8988T (cell line): ENCODE measurements at regions not wholly inside any gene's neighbourhood (a gene's known extent, or its start where the extent isn't known, plus 50 kb on each side); places are given as distances from the start of the nearest gene placed in this dataset.
"Not testable (repeated sequence)": the region's sequence is repeated elsewhere in the genome, so short reads cannot be mapped to it uniquely, and the experiment has no call there.

Experiments
- DNase-seq: peaks from one replicate; pipeline ENCODE4 v3.0.0; 2011

DNA sequence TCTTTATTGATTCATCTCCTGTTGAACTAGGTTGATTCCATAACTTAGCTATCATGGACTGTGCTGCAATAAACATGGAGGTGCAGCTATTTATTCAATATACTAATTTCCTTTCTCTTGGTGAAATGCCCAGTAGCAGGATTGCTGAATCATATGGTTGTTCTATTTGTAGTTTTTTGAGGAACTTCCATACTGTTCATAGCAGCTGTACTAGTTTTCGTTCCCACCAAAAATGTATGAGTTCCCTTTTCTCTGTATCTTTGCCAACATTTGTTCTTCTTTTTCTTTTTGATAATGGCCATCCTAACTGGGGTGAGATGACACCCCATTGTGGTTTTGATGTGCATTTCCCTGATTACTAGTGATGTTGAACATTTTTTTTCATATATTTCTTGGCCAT is 87.2 kb upstream of the NAV2 start:
- no peak for DNase-seq

DNA sequence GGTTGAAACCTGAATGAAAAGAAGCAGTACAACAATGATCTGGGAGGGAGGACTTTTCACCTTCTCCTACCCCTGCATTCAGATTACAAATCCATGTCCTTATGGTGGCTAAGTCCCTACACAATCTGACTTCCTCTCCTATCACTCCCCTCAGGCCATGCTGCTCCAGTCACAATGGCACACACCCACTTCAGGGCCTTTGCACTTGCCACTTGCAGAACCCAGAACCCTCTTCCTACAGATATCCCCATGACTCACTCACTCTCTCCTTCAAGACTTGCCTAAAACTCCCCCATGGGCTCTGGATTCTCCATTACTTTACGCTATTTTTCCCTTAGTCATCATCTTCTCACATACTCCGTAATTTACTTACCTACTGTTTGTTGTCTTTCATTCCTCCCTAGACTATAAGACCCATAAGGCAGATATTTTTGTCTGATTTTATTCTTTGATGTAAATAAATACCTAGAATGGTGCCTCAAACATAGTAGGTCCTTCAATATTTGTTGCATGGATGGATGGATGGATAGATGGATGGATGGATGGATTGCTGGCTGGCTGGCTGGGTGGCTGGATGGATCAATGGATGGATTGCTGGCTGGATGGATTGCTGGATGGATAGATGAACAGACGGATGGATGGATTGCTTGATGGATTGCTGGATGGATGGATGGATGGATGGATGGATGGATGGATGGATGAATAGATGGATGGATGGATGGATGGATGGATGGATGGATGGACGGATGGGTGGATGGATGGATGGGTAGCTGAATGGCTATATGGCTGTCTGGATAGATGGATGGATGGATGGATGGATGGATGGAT is 94.7 kb upstream of the NAV2 start:
- DNase-seq: no peak

DNA sequence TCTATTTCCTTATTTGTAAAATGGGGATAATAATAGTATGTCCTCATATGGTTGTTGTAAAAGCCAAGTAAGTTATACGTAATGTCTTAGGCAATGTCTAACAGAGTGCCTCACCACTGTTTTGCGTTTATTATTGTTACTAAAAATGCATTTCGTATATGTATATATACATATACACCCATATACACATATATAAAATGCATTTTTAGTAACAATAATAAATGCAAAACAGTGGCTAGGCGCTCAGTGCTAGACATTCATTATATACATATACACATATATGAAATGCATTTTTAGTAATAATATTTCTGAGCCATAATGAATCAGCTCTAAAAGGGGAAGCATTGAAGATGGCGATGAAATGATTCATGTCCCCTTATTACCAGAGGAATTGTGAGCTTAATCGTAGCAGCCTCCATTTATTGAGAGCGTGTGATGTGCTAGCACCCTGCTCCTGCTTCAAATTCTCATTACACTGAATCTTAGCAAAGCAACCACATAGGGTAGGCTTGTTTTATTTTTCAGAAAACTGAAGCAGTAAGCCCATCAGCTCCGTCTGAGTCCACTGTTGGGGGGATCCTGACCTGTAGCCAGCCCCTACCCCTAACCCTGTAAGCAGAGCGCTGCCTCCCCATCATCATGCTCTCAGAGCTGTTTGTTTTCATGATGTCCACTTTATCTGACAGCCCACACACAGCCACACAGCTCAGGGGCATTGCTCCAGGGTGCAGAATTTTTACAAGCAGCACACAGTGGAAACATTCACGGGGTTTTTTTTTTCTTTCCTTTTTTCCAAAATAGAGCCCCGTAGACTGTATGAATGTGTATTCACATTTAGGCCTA is 97.1 kb upstream of the NAV2 start:
- DNase-seq: no peak

DNA sequence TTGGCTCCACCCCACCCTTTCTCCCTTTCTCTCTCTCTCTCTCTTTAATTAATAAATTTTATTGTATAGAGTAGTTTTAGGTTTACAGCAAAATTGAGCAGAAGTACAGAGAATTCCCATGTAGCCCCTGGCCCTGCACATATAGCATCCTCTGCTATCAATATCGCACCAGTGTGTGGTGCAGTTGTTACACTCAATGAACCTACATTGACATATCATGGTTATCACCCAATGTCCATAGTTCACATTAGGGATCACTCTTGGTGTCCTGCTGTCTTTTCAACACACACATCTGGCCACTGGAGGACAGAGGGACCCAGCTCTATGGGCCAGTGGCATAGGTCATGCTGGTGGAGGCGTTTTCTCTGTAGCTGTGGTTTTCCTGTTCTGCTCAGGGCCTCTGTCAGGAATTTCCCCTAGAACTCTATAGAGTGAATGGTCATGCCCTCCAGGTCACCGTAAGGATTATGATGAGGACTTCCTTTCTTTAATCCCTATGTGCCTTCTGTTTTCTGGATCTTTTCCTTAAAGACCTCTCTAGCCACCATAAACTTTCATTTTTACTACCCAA is 98.2 kb upstream of the NAV2 start:
- no peak for DNase-seq

DNA sequence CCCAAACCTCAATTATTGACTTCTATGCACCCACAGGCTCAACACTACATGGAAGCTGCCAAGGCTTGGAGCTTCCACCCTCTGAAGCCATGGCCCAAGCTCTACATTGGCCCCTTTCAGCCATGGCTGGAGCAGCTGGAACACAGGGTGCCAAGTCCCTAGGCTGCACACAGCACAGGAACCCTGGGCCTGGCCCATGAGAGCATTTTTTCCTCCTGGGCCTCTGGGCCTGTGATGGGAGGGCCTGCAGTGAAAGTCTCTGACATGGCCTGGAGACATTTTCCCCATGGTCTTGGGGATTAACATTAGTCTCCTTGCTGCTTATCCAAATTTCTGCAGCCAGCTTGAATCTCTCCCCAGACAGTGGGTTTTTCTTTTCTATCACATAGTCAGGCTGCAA is 100.6 kb upstream of the NAV2 start:
- not testable (repeated sequence) for DNase-seq

DNA sequence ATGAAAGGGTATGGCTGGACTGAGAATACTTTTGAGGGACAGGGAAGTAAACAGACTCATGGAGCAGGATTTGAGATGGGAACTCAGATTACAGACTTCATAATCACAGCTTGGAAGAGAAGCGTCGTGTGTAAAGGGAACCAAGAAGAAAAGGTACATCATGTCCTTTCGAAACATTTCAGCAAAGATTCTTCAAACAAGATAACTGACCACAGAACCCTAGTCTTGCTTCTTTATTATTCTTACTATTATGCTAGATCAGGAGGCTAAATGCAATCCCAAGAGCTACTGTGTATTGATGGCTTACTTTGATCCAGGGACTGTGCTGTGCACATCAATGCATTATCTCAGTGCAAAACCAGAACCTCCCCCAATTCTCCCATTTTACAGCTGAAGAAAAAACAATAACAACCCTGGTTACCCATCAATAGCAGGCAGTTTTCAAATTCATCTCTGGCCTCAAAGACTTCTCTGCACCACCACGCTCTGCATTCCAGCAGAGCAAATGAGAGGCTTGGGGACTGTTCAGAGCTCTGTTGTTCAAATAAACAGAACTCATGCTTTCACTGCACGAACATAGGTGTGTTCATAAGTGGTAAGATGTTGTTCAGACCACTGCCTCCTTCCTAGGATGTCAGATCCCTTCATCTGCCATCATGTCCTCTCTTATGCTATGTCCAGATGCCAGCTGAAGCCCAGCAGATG is 104.8 kb upstream of the NAV2 start:
- DNase-seq: no peak

DNA sequence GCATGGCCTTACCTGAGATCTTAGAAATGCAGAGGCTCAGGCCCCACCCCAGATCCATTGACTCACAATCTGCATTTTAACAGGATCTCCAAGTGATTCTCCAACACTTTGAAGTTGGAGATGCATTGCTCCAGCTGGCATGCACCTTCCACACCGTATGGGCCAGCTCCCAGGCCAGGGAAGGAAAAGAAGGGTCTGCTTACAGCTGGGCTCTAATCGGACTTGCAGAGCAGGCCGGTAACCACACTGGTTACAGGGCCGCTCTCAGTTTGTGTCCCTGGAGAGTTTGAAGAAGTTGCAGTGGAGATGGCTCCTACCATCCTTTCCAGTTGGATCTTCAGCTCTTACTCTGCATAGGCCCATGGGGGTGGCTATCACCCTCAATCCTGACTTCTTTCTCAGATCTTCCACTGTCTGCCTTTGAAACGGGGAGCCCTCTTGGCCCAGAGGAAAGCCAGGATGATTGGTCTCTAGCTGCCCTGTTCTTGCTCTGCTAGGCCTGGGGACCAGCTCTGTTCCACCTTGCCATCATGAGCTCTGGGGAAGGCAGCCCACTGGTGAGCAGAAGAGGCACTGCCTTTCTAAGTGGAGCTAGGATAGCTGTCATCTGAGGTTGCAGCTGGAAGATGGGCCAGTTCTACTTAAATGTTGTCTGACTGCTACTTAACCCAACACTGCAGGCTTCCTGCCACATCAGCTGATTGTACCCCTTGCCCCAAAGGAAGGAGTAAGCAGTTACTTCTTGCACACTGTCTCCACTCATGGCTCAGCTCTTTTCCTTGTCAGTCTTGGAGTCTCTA is 105.6 kb upstream of the NAV2 start:
- no peak for DNase-seq

DNA sequence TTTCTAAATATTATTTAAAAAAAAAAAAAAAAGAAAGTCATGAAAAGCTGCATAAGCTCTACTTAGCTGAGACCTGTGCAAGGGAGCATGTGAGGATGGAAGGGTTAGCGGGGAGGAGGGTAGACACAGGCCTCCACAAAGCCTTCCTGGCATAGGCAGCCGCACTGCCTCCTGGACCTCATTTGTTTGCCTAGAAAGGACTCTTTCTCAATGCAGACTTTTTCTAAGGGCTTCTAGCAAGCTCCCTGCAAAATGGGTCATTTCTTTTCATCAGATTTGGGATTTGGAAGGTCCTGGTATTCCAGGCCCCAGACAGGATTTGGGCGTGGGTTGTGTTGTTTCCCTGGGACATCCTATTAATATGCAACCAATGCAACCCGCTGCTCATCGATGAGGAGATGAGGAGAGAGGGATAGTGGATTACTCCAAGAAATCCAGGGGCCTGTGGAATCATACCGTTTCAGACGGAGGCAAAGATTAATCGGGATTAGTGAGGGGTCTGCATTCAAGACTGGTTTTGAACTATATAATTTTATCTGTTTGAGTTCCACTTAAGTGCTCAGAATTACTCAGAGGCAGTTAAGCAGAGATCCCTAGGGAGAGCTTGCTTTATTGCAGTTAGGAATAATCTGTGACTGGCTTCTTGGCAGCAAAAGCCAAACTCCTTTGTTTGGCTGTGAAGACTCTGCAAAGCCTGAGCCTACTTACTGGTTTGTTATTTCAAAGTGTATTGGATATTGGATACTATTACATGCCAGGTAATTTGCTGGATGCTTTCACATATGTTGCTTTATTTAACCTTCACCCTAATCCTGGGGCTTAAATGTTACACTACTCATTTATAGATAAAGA is 106.9 kb upstream of the NAV2 start:
- no peak for DNase-seq

DNA sequence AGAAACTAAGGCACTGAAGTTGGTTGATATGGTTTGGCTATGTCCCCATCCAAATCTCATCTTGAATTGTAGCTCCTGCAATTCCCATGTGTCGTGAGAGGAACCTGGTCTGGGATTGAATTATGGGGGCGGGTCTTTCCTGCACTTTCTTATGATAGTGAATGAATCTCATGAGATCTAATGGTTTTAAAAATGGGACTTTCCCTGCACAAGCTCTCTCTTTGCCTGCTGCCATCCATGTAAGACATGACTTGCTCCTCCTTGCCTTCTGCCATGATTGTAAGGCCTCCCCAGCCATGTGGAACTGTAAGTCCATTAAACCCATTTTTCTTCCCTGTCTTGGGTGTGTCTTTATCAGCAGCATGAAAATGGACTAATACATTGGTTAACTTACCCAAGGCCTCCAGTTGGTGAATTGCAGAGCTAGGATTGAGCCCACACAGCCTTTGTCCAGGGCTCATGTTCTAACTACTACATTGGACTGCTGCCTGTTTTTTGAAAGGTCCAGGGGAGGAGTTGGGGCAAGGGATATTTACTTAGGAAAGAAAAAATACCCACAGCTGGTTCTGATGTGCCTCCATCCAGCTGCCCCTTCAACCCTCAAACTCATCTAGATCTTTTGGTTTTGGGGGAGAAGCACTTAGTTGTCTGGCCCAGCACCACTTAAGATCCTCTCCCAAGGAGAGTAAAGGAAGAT is 107.8 kb upstream of the NAV2 start:
- DNase-seq: no peak

DNA sequence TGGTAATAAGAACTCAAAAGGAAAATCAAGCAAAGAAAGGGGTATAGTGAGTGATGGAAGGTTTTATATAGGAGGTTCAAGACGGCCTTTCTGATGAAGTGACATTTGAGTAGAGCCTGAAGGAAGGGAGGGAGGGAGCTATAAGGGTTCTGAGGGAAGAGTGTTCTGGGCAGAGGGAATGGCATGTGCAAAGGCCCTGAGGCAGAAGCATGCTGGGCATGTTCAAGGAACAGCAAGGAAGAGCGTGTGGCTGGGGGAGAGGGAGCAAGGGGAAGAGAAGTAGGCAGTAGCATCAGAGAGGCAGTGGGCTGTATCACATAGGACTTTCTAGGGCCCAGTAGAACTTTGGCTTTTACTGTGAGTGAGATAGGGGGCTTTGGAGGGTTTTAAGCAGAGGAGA is 108.9 kb upstream of the NAV2 start:
- no peak for DNase-seq

DNA sequence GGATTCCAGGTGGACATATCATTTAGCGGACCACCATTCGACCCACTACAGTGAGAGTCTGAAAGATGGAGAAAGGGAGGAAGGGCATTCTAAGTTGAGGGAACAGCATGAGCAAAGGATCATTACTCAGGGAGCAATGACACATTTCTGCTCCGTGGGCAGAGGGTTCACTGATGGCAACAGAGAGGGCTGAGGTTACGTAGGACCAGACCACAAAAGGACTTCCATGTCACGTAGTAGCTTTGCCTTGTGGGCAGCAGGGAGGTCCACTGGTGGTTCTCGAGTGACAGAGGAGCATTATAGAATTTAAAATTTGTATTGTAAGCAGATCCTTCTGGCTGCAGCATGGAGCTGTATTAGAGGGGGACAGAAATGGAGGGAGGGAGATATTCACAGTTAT is 109.7 kb upstream of the NAV2 start:
- no peak for DNase-seq

DNA sequence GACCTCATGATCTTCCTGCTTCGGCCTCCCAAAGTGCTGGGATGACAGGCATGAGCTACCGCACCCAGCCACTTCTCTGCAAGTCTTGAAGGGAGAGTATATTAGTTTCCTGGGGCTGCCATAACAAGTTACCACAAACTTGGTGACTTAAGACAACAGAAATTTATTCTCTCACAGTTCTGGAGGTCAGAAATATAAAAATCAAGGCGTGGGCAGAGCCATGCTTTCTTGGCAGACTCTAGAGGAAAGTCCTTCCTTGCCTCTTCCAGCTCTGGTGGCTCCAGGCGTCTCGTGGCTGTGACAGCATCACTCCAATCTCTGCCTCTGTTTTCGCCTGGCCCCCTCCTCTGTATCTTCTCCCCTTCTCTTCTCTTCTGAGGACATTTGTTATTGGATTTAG is 110.2 kb upstream of the NAV2 start:
- DNase-seq: no peak

DNA sequence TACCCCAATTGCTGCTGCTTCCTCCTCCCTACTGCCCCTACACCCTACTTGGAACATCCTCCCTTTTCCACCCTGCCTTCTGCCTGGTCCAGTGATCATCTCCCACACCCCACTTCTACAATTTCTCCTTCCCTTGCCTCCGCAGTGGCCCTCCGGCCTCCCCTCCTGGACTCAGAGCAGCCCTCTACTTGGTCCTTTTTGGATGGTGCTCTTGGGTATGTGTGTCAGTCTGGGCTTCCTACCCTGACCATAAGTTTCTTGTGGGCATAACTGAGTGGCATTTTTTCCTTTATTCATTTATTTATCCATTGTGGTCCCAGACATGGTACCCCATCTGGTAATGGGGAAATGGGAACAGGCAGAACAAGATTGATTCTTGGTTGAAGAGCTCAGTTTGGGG is 111.4 kb upstream of the NAV2 start:
- DNase-seq: no peak

DNA sequence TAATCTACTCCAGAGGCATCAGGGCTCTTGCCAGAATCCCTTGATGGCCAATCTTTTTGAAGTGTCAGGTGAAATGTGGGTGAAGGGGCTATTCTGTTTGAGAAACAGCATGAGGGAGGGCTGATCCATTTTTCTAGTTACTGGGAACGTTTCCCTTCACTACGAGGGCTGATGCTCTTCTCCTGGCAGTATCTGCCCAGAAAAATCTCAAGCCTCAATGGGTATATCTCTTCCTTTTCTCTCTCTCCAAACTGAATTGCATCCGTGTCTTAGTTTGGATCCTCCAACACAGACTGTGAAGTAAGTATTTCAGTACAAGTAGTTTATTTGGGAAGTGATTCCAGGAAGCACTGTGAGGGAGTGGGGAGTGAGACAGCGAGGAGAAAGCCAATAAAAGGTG is 113.0 kb upstream of the NAV2 start:
- no peak for DNase-seq

DNA sequence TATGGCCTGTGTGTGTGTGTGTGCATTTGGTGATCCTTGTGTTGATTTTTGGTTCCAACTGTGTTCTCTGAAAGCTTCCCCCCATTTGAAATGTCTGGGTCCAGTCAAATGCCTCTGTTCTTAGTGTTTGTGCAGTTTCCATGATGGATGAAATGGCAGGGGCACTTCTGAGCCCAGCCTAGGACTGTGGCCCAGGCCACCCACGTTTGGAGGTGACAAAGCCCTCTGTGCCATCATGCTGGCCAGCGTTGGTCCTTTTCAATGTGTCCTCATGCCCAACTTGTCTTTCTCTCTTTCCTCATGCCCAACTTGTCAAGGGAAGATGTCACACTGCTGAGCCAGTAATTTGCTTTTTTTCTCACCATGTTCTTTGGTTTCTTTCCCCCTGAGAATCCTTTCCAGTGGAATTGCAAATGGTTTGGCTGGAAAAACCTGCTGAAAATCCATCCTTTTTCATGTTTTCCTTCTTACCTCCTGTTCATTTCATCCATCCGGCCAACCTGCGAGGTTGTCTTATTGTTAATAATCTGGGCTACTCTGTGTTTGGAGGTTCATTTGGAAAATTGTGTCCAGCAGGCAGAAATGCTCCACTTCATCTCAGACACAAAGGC is 113.7 kb upstream of the NAV2 start:
- no peak for DNase-seq

DNA sequence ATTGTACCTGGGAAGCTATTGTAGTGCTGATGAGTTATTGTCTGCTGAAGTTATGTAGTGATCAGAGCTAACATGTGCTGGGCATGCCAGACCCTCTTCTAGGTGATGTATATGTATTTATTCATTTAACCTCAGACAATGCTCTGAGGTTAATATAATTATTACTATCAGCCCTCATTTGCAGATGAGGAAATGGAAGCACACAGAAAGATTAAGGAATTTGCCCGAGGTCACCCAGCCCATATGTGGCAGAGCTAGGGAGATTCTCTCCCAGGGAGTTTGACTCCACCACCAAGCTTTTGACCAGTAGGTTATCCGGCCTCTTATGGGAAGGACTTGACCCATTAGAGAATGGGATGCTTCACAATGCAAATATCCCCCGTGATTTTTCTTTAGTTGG is 114.2 kb upstream of the NAV2 start:
- DNase-seq: no peak

DNA sequence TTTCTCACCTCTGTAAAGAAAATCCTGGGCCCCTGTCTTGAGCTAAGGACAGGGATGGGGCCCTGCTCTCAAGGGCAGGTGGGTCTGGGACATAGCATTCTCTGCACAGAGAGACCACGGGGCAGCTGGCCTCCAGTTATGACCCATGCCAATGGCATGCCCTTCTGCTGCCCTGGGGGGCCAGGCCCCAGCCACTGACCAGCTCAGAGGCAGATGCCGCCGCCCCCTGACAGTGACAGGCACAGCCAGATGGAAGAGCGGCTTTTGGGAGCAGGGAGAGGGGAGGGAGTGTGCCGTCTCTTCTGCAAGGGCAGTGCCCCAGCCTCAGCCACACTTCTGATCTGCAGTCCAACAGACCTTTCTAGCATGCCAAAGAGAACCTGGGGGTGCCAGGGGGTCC is 114.8 kb upstream of the NAV2 start:
- DNase-seq: no peak

DNA sequence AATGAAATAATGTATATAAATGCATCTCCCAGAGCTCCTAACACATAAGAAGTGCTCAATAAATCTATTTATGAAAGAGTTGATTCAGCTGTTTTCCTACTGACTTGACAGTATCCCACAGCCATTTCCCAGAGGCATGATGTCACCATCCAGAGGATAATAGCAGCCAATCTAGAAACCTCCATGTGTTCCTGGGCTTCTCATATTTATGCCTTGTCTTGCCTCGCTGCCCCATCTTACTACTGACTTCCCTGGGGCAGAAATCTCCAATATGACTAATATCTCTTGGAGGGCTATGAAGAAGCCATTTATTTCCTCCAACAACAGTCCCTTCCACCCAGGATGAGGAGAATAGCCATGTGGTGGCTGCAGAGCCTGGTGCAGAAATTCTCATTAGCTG is 115.4 kb upstream of the NAV2 start:
- DNase-seq: no peak

DNA sequence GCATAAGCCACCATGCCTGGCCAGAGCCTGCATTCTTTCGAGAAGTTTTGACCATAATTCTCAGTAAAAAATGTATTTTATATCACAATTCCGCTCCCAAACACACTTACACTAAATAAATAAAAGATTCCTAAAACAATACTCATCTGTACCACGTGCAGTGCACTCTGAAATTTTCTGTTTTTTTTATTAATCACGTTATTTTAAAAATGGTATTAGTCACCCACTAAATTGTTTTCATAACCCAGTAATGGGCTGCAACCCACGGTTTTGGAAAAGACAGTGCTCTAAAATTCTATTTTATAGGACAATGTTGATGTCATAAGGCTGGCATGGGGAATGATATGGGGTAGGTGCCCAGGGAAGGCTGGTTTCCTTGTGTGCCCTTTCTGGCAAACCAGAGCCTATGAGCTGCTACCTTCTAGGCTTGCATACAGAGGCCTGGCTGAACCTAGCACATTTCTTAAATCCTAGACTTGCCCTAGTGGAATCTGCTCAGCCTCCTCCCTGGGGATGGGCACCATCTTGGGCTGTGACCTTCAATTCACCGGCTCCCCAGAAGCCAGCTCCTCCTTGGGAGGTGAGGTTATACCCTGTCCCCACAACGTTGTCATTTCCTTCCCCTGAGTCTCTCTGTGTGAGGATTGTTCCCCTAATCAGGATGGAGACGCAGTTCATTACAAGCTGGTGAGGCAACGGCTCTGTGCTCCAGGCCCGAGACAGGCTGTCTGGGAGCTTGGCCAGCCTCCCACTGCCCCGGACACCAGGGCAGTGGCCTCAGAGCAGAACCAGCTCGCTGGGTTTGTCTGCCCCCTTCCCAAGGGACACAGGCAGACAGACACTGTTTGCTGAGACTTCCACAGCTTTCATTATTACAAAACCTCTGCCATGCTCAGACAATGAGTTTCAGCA is 116.5 kb upstream of the NAV2 start:
- no peak for DNase-seq
